Activated CD4-positive, alpha-beta T cell treated with anti-CD3 and anti-CD28 coated beads for 1 hour (primary cell): ENCODE measurements at regions not wholly inside any gene's neighbourhood (a gene's known extent, or its start where the extent isn't known, plus 50 kb on each side); places are given as distances from the start of the nearest gene placed in this dataset.
"Not testable (repeated sequence)": the region's sequence is repeated elsewhere in the genome, so short reads cannot be mapped to it uniquely, and the experiment has no call there.

Experiments used
- DNase-seq: peaks from one replicate; pipeline ENCODE4 v3.0.0-alpha.2; 2020

GRCh38 chr3:193938613-193939012, 197.3 kb upstream of the HES1 start:
- no peak for DNase-seq

- DNase-seq: no peak
Observed at GRCh38 chr3:193939527-193939926, 196.4 kb upstream of the HES1 start.

- no peak for DNase-seq
Observed at GRCh38 chr3:193940526-193940925, 195.4 kb upstream of the HES1 start.

- no peak for DNase-seq
Observed at GRCh38 chr3:193941486-193941885, 194.5 kb upstream of the HES1 start.

GRCh38 chr3:193942516-193943055, 193.4 kb upstream of the HES1 start:
- no peak for DNase-seq

- no peak for DNase-seq
Observed at GRCh38 chr3:193943200-193943599, 192.7 kb upstream of the HES1 start.

- no peak for DNase-seq
Observed at GRCh38 chr3:193943851-193944517, 192.0 kb upstream of the HES1 start.

- DNase-seq: no peak
Observed at GRCh38 chr3:193944518-193944884, 191.4 kb upstream of the HES1 start.

GRCh38 chr3:193945143-193945542, 190.8 kb upstream of the HES1 start:
- no peak for DNase-seq

GRCh38 chr3:193946945-193947344, 189.0 kb upstream of the HES1 start:
- no peak for DNase-seq

GRCh38 chr3:193947596-193947995, 188.4 kb upstream of the HES1 start:
- DNase-seq: no peak

GRCh38 chr3:193948459-193948858, 187.5 kb upstream of the HES1 start:
- no peak for DNase-seq

GRCh38 chr3:193951859-193952258, 184.1 kb upstream of the HES1 start:
- no peak for DNase-seq

- DNase-seq: no peak
Observed at GRCh38 chr3:193954752-193955151, 181.2 kb upstream of the HES1 start.

GRCh38 chr3:193955719-193956118, 180.2 kb upstream of the HES1 start:
- DNase-seq: no peak

GRCh38 chr3:193959861-193960260, 176.1 kb upstream of the HES1 start:
- DNase-seq: no peak

- no peak for DNase-seq
Observed at GRCh38 chr3:193960487-193961274, 175.3 kb upstream of the HES1 start.

- no peak for DNase-seq
Observed at GRCh38 chr3:193962986-193963685, 172.8 kb upstream of the HES1 start.

- DNase-seq: no peak
Observed at GRCh38 chr3:193963808-193964516, 172.0 kb upstream of the HES1 start.

- DNase-seq: no peak
Observed at GRCh38 chr3:193964517-193964880, 171.4 kb upstream of the HES1 start.

- no peak for DNase-seq
Observed at GRCh38 chr3:193968380-193968974, 167.5 kb upstream of the HES1 start.

- DNase-seq: not testable (repeated sequence)
Observed at GRCh38 chr3:193970131-193970772, 165.7 kb upstream of the HES1 start.
